IMR-90 (cell line): ENCODE measurements at regions not wholly inside any gene's neighbourhood (a gene's known extent, or its start where the extent isn't known, plus 50 kb on each side); places are given as distances from the start of the nearest gene placed in this dataset.
A peak's percentile ranks its signal among the peaks of the same experiment; 100 is the strongest.

Experiments
- ATAC-seq: fragments of 200-7000 bp; cut with Tn5 transposase; 2 replicates; pipeline ENCODE4 v1.9.1; 2020; ENCODE audit warnings: low read depth, mild to moderate bottlenecking, moderate library complexity
- BruUV-seq: library from RNA; stranded (reverse); fragments of 400-500 nt; replicated peaks from 2 replicates; lab custom pipeline; 2021; lab: Mats Ljungman, UMichigan
- CTCF ChIA-PET: fragments of 300-600 bp; formaldehyde crosslinking; extraction: SDS; loops from one replicate; lab custom pipeline; 2021; ENCODE audit warnings: antibody characterized with exemption; lab: Yijun Ruan, JAX
- POLR2A ChIA-PET: fragments of 300-600 bp; sonication (Branson Sonifier 250); formaldehyde crosslinking; loops from one replicate; lab custom pipeline; 2022; ENCODE audit warnings: antibody characterized with exemption; ENCODE audit not compliant: unreplicated experiment; lab: Charles Lee
- DNase-seq: peaks from one replicate; pipeline ENCODE4 v3.0.0; 2013
- H2AFZ ChIP-seq: replicated peaks from 2 replicates; pipeline ENCODE3; 2013; ENCODE audit warnings: low read length, mild to moderate bottlenecking; ENCODE audit not compliant: poor library complexity
- H2AK5ac ChIP-seq: 2 replicates; pipeline ENCODE4 v1.6.1; 2013; ENCODE audit warnings: low read depth, low read length, inconsistent platforms
- H2AK9ac ChIP-seq: replicated peaks from 2 replicates; pipeline ENCODE3; 2013; ENCODE audit warnings: mild to moderate bottlenecking, low read depth, low read length, moderate library complexity; ENCODE audit not compliant: poor library complexity
- H2BK120ac ChIP-seq: 2 replicates; pipeline ENCODE4 v1.6.1; 2013; ENCODE audit warnings: low read depth, low read length, inconsistent platforms
- H2BK15ac ChIP-seq: 3 replicates; pipeline ENCODE4 v1.6.1; 2013; ENCODE audit warnings: low read depth, low read length, inconsistent platforms
- H2BK20ac ChIP-seq: 2 replicates; pipeline ENCODE4 v1.6.1; 2013; ENCODE audit warnings: low read depth, mild to moderate bottlenecking, inconsistent platforms, low read length, moderate library complexity
- H2BK5ac ChIP-seq: 2 replicates; pipeline ENCODE4 v1.6.1; 2013; ENCODE audit warnings: mild to moderate bottlenecking, low read depth, low read length, inconsistent platforms; ENCODE audit not compliant: poor library complexity, severe bottlenecking
- H3K14ac ChIP-seq: replicated peaks from 2 replicates; pipeline ENCODE4 v1.6.1; 2013; ENCODE audit warnings: low read depth, low read length, inconsistent platforms
- H3K18ac ChIP-seq: 2 replicates; pipeline ENCODE4 v1.6.1; 2013; ENCODE audit warnings: low read depth, low read length, control low read depth
- H3K23ac ChIP-seq: 2 replicates; pipeline ENCODE4 v1.6.1; 2013; ENCODE audit warnings: low read depth, low read length, inconsistent platforms
- H3K27ac ChIP-seq: 2 replicates; pipeline ENCODE4 v1.5.1; 2013; ENCODE audit warnings: mild to moderate bottlenecking, control low read depth, low read length; ENCODE audit not compliant: insufficient read depth
- H3K27me3 ChIP-seq: 2 replicates; pipeline ENCODE4 v1.6.1; 2013; ENCODE audit warnings: low read length; ENCODE audit not compliant: control insufficient read depth, insufficient read depth
- H3K36me3 ChIP-seq: 2 replicates; pipeline ENCODE4 v1.6.1; 2013; ENCODE audit warnings: low read length, mixed read lengths; ENCODE audit not compliant: control insufficient read depth, insufficient read depth
- H3K4ac ChIP-seq: 2 replicates; pipeline ENCODE4 v1.6.1; 2013; ENCODE audit warnings: low read depth, low read length, inconsistent platforms
- H3K4me1 ChIP-seq: 2 replicates; pipeline ENCODE4 v1.6.1; 2013; ENCODE audit warnings: low read length, mixed read lengths; ENCODE audit not compliant: control insufficient read depth, insufficient read depth
- H3K4me2 ChIP-seq: 2 replicates; pipeline ENCODE4 v1.6.1; 2013; ENCODE audit warnings: low read depth, mild to moderate bottlenecking, control low read depth, low read length, moderate library complexity
- H3K4me3 ChIP-seq: 2 replicates; pipeline ENCODE4 v1.5.1; 2013; ENCODE audit warnings: low read depth, mild to moderate bottlenecking, control low read depth, low read length, moderate library complexity; ENCODE audit not compliant: insufficient read depth
- H3K56ac ChIP-seq: 2 replicates; pipeline ENCODE4 v1.6.1; 2013; ENCODE audit warnings: low read length, inconsistent platforms; ENCODE audit not compliant: insufficient read depth; ENCODE audit errors: extremely low read depth
- H3K79me1 ChIP-seq, 2 experiments: 2 replicates each; pipeline ENCODE4 v1.6.1; 2013; ENCODE audit warnings: low read length in 2 of 2, inconsistent platforms in 1 of 2, low read depth in 1 of 2
- H3K9ac ChIP-seq: 2 replicates; pipeline ENCODE4 v1.6.1; 2013; ENCODE audit warnings: low read depth, low read length, control low read depth
- H3K9me1 ChIP-seq: 2 replicates; pipeline ENCODE4 v1.6.1; 2013; ENCODE audit warnings: low read length, inconsistent platforms; ENCODE audit not compliant: insufficient read depth
- H3K9me3 ChIP-seq: 2 replicates; pipeline ENCODE4 v1.6.1; 2013; ENCODE audit warnings: low read length; ENCODE audit not compliant: control insufficient read depth, insufficient read depth
- H4K20me1 ChIP-seq: 2 replicates; pipeline ENCODE4 v1.6.1; 2013; ENCODE audit warnings: low read length, inconsistent platforms; ENCODE audit not compliant: insufficient read depth
- H4K5ac ChIP-seq: 2 replicates; pipeline ENCODE4 v1.6.1; 2013; ENCODE audit warnings: mild to moderate bottlenecking, low read depth, low read length, control low read depth
- H4K8ac ChIP-seq, 2 experiments: 2 replicates each; pipeline ENCODE4 v1.6.1; 2013; ENCODE audit warnings: low read depth in 2 of 2, low read length in 2 of 2, control low read depth in 1 of 2, inconsistent platforms in 1 of 2
- H4K91ac ChIP-seq: 2 replicates; pipeline ENCODE4 v1.6.1; 2013; ENCODE audit warnings: low read depth, low read length, inconsistent platforms; ENCODE audit not compliant: insufficient read depth
- BHLHE40 ChIP-seq: fragments of 150-350 bp; IDR thresholded peaks from 2 replicates; pipeline ENCODE4 v1.6.1; 2016; ENCODE audit warnings: mild to moderate bottlenecking, low read depth, low read length
- FOS ChIP-seq: fragments of 150-350 bp; IDR thresholded peaks from 2 replicates; pipeline ENCODE4 v1.6.1; 2016; ENCODE audit warnings: low read depth, low read length
- MAFK ChIP-seq: IDR thresholded peaks from 2 replicates; pipeline ENCODE4 v1.6.1; 2012; ENCODE audit warnings: low read depth, low read length, improper control_type of control experiment
- NFE2L2 ChIP-seq: fragments of 150-350 bp; IDR thresholded peaks from 2 replicates; pipeline ENCODE4 v1.6.1; 2016; ENCODE audit warnings: low read depth, mild to moderate bottlenecking, low read length
- POLR2A ChIP-seq: IDR thresholded peaks from 2 replicates; pipeline ENCODE4 v1.6.1; 2012; ENCODE audit warnings: mild to moderate bottlenecking, low read depth, low read length
- RCOR1 ChIP-seq: IDR thresholded peaks from 2 replicates; pipeline ENCODE4 v1.6.1; 2012; ENCODE audit warnings: mild to moderate bottlenecking, low read length, improper control_type of control experiment; ENCODE audit not compliant: insufficient replicate concordance
- SMC3 ChIP-seq: fragments of 150-350 bp; IDR thresholded peaks from 2 replicates; pipeline ENCODE4 v1.6.1; 2016; ENCODE audit warnings: low read depth, mild to moderate bottlenecking, antibody characterized with exemption, low read length, moderate library complexity
- WGBS, 2 experiments: methylation state at CpG; one replicate each; pipeline versions ENCODE4 v1.1.5 to v1.1.7; 2013; ENCODE audit warnings: missing lambda C conversion rate in 2 of 2; ENCODE audit not compliant: insufficient read length in 1 of 2; ENCODE audit errors: extremely low coverage in 2 of 2; 5-methylcytosine and 5-hydroxymethylcytosine counted together
- dilution Hi-C: fragments of 300-500 bp; cut with HindIII; formaldehyde crosslinking; loops from one replicate; pipeline ENCODE4 v1.14.3; 2018; ENCODE audit warnings: low sequenced_read_pairs; ENCODE audit not compliant: unreplicated experiment
- in situ Hi-C: fragments of 300-500 bp; cut with MboI; formaldehyde crosslinking; loops from 3 replicates; pipeline ENCODE4 v1.14.3; 2019; ENCODE audit warnings: low sequenced_read_pairs, inconsistent platforms, mixed read lengths
- intact Hi-C: fragments of 100-400 bp; cut with micrococcal nuclease; formaldehyde crosslinking; loops from 2 replicates; pipeline ENCODE4 v1.10.0; 2022
- TF ChIP-seq, protein P1 (sequence below): conservative IDR thresholded peaks from 2 replicates; pipeline ENCODE4 v1.5.1; 2012; ENCODE audit warnings: mild to moderate bottlenecking, low read depth, low read length, improper control_type of control experiment
- TF ChIP-seq, protein P2 (sequence below): fragments of 150-350 bp; IDR thresholded peaks from 2 replicates; pipeline ENCODE4 v1.6.1; 2016; ENCODE audit warnings: low read depth, mild to moderate bottlenecking, low read length, moderate library complexity, borderline replicate concordance

DNA sequence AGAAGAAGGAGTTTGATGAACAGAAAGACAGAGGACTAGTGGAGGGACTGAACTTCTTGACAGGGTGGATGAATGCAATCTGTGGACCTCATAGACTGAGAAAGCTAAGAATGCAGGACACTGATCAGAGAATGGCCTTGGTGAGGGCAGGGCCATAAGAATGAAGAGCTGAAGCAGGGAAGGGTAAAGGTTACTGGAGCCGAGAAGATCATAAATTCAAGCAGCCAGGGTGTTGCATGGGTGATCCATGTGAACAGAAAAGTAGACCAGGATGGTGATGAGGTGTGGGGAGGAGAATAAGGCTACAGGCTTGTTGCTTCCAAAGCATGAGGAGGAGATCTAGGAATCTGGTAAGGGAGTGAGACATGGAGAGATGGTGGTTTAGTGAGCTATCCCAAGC lies 295.9 kb downstream of the ADGB start:
- intact Hi-C loops = no loop called here

More for the DNA sequence above, 295.9 kb downstream of the ADGB start:
- no peak overlapping the region for H2AK9ac ChIP-seq
- BruUV-seq = no TSS peak
- in situ Hi-C loops (no loop called here), dilution Hi-C loops (no loop called here)
- peak overlapping the region; percentile 50 for H4K5ac ChIP-seq
- H4K20me1 ChIP-seq = no peaks in the 10 kb centered on the region
- peak overlapping the region; percentile 90 for H2BK20ac ChIP-seq
- TF ChIP-seq NFE2L2 (no peak), SMC3 (no peak), BHLHE40 (no peak), MAFK (no peak), POLR2A (no peak), RCOR1 (no peak), FOS (no peak)
- TF ChIP-seq, protein P1, sequence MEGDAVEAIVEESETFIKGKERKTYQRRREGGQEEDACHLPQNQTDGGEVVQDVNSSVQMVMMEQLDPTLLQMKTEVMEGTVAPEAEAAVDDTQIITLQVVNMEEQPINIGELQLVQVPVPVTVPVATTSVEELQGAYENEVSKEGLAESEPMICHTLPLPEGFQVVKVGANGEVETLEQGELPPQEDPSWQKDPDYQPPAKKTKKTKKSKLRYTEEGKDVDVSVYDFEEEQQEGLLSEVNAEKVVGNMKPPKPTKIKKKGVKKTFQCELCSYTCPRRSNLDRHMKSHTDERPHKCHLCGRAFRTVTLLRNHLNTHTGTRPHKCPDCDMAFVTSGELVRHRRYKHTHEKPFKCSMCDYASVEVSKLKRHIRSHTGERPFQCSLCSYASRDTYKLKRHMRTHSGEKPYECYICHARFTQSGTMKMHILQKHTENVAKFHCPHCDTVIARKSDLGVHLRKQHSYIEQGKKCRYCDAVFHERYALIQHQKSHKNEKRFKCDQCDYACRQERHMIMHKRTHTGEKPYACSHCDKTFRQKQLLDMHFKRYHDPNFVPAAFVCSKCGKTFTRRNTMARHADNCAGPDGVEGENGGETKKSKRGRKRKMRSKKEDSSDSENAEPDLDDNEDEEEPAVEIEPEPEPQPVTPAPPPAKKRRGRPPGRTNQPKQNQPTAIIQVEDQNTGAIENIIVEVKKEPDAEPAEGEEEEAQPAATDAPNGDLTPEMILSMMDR = no peak
- TF ChIP-seq, protein P2, sequence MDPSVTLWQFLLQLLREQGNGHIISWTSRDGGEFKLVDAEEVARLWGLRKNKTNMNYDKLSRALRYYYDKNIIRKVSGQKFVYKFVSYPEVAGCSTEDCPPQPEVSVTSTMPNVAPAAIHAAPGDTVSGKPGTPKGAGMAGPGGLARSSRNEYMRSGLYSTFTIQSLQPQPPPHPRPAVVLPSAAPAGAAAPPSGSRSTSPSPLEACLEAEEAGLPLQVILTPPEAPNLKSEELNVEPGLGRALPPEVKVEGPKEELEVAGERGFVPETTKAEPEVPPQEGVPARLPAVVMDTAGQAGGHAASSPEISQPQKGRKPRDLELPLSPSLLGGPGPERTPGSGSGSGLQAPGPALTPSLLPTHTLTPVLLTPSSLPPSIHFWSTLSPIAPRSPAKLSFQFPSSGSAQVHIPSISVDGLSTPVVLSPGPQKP = no peak
- H3K23ac ChIP-seq = peak overlapping the region; percentile 45; the same call in 1 of the 2 replicates
- no peak overlapping the region for H3K56ac ChIP-seq
- 0 out of 2 replicates have a peak overlapping the region, but pooled peaks have one; percentile 17 for H3K18ac ChIP-seq
- no peak overlapping the region for H3K27ac ChIP-seq
- H4K91ac ChIP-seq = peak overlapping the region; percentile 26
- H3K79me1 ChIP-seq = peaks cover 0 to 4% of the 10 kb centered on the region in 2 experiments; a peak in 1 of 4 replicates
- H3K27me3 ChIP-seq = no peaks in the 10 kb centered on the region
- peaks cover 12% of the 10 kb centered on the region for H3K4me1 ChIP-seq
- ATAC-seq = no peak
- H3K9me1 ChIP-seq = peaks cover 13% of the 10 kb centered on the region
- H2AFZ ChIP-seq = no peak overlapping the region
- H2BK120ac ChIP-seq = peak overlapping the region; percentile 87
- WGBS, 2 experiments = 89% methylated on average over 1 of the region's 1 CpG; no CpG with 5 or more reads in 1 of the 2 experiments
- H2BK15ac ChIP-seq = peak overlapping the region; percentile 91; the same call in 2 of the 3 replicates
- H3K9ac ChIP-seq = no peak overlapping the region
- CTCF ChIA-PET = interaction anchor here (1.0 kb wide), 1 partner anchor 10 kb away, joined by 6 read pairs; no protein-coding TSS in a partner anchor
- no peak overlapping the region for H3K4me2 ChIP-seq
- peak overlapping the region in 1 of 2 experiments; percentile 30; a peak in 1 of 4 replicates for H4K8ac ChIP-seq
- peak overlapping the region; percentile 59; the same call in 1 of the 2 replicates for H3K14ac ChIP-seq
- no peaks in the 10 kb centered on the region for H3K36me3 ChIP-seq
- peak overlapping the region; percentile 86; the same call in 1 of the 2 replicates for H2AK5ac ChIP-seq
- no peak overlapping the region for H2BK5ac ChIP-seq
- DNase-seq = no peak
- no peaks in the 10 kb centered on the region for H3K9me3 ChIP-seq
- POLR2A ChIA-PET = no interaction called here
- H3K4me3 ChIP-seq = no peak overlapping the region
- peak overlapping the region; percentile 42 for H3K4ac ChIP-seq
